ENCODE measurements at regions not wholly inside any gene's neighbourhood (a gene's known extent, or its start where the extent isn't known, plus 50 kb on each side); places are given as distances from the start of the nearest gene placed in this dataset.

GRCh38 chr13:38017320-38017719 is 147.7 kb upstream of the TRPC4 start:
- no peak overlapping the region for H2AFZ ChIP-seq (ENCODE audit: low read length)
- CTCF ChIA-PET (ENCODE audit: unreplicated experiment), result no interaction called here
- BruUV-seq (replicated peaks), result no TSS peak

GRCh38 chr13:38013676-38014075 is 144.1 kb upstream of the TRPC4 start:
- H3K9me2 ChIP-seq (ENCODE audit: insufficient read depth, low read length), result no peaks in the 10 kb centered on the region
- H3K4me3 ChIP-seq (ENCODE audit: low read depth, low read length, poor library complexity, severe bottlenecking), result no peak overlapping the region
- no peaks in the 10 kb centered on the region for H3K36me3 ChIP-seq (ENCODE audit: insufficient read depth, low read length)
- H2AFZ ChIP-seq (ENCODE audit: low read length), result no peak overlapping the region
- intact Hi-C loops (cut with micrococcal nuclease; ENCODE audit: unreplicated experiment), result no loop called here
- POLR2A ChIA-PET, result interaction anchor here (0.6 kb wide), 1 partner anchor 243 kb away, joined by 3 read pairs; no protein-coding TSS in a partner anchor
- no peak overlapping the region for H3K4me2 ChIP-seq (ENCODE audit: low read length)
- H3K4me1 ChIP-seq (ENCODE audit: insufficient read depth, low read length, poor library complexity, severe bottlenecking), result no peaks in the 10 kb centered on the region
- no peaks in the 10 kb centered on the region for H3K79me2 ChIP-seq (ENCODE audit: insufficient read depth, low read depth, low read length)
- no peak for DNase-seq (ENCODE audit: low spot score)
- no peaks in the 10 kb centered on the region for H3K9me3 ChIP-seq (ENCODE audit: low read length)
- BruUV-seq (replicated peaks), result no TSS peak
- CTCF ChIA-PET (ENCODE audit: unreplicated experiment), result no interaction called here
- no peak overlapping the region for H3K27ac ChIP-seq (ENCODE audit: low read depth, low read length, poor library complexity, severe bottlenecking)
- TF ChIP-seq CTCF (conservative IDR thresholded peaks at IDR 0.05; ENCODE audit: low read length), result no peak
- no peak for TF ChIP-seq EZH2phosphoT487 (IDR thresholded peaks at IDR 0.05; ENCODE audit: borderline replicate concordance, low read depth, low read length)
- H4K20me1 ChIP-seq (ENCODE audit: insufficient read depth, low read length), result no peaks in the 10 kb centered on the region

More at GRCh38 chr13:38017320-38017719, 147.7 kb upstream of the TRPC4 start:
- no peaks in the 10 kb centered on the region for H4K20me1 ChIP-seq (ENCODE audit: insufficient read depth, low read length)
- intact Hi-C loops (cut with micrococcal nuclease; ENCODE audit: unreplicated experiment), result no loop called here
- no peaks in the 10 kb centered on the region for H3K9me3 ChIP-seq (ENCODE audit: low read length)
- no peaks in the 10 kb centered on the region for H3K9me2 ChIP-seq (ENCODE audit: insufficient read depth, low read length)
- H3K36me3 ChIP-seq (ENCODE audit: insufficient read depth, low read length), result no peaks in the 10 kb centered on the region
- TF ChIP-seq EZH2phosphoT487 (IDR thresholded peaks at IDR 0.05; ENCODE audit: borderline replicate concordance, low read depth, low read length), result no peak
- no peak for TF ChIP-seq CTCF (conservative IDR thresholded peaks at IDR 0.05; ENCODE audit: low read length)
- no peak overlapping the region for H3K4me2 ChIP-seq (ENCODE audit: low read length)
- H3K27ac ChIP-seq (ENCODE audit: low read depth, low read length, poor library complexity, severe bottlenecking), result no peak overlapping the region
- POLR2A ChIA-PET, result no interaction called here
- DNase-seq (ENCODE audit: low spot score), result no peak
- H3K4me1 ChIP-seq (ENCODE audit: insufficient read depth, low read length, poor library complexity, severe bottlenecking), result no peaks in the 10 kb centered on the region
- H3K4me3 ChIP-seq (ENCODE audit: low read depth, low read length, poor library complexity, severe bottlenecking), result no peak overlapping the region
- no peaks in the 10 kb centered on the region for H3K79me2 ChIP-seq (ENCODE audit: insufficient read depth, low read depth, low read length)

GRCh38 chr13:38012096-38012495 is 142.5 kb upstream of the TRPC4 start:
- no peak overlapping the region for H3K4me2 ChIP-seq (ENCODE audit: low read length)
- BruUV-seq (replicated peaks), result no TSS peak
- POLR2A ChIA-PET, result interaction anchor here (0.6 to 0.7 kb wide), 2 partner anchors 10 to 11 kb away, joined by 4 to 6 read pairs; no protein-coding TSS in a partner anchor
- H3K4me1 ChIP-seq (ENCODE audit: insufficient read depth, low read length, poor library complexity, severe bottlenecking), result no peaks in the 10 kb centered on the region
- intact Hi-C loops (cut with micrococcal nuclease; ENCODE audit: unreplicated experiment), result no loop called here
- TF ChIP-seq CTCF (conservative IDR thresholded peaks at IDR 0.05; ENCODE audit: low read length) (no peak), EZH2phosphoT487 (IDR thresholded peaks at IDR 0.05; ENCODE audit: borderline replicate concordance, low read depth, low read length) (no peak)
- no peak overlapping the region for H2AFZ ChIP-seq (ENCODE audit: low read length)
- DNase-seq (ENCODE audit: low spot score), result no peak
- no peaks in the 10 kb centered on the region for H3K36me3 ChIP-seq (ENCODE audit: insufficient read depth, low read length)
- H3K9me3 ChIP-seq (ENCODE audit: low read length), result no peaks in the 10 kb centered on the region
- H3K4me3 ChIP-seq (ENCODE audit: low read depth, low read length, poor library complexity, severe bottlenecking), result no peak overlapping the region
- H4K20me1 ChIP-seq (ENCODE audit: insufficient read depth, low read length), result no peaks in the 10 kb centered on the region
- no peak overlapping the region for H3K27ac ChIP-seq (ENCODE audit: low read depth, low read length, poor library complexity, severe bottlenecking)
- no peaks in the 10 kb centered on the region for H3K79me2 ChIP-seq (ENCODE audit: insufficient read depth, low read depth, low read length)
- H3K9me2 ChIP-seq (ENCODE audit: insufficient read depth, low read length), result no peaks in the 10 kb centered on the region
- CTCF ChIA-PET (ENCODE audit: unreplicated experiment), result no interaction called here

Measured in OCI-LY7 (cell line).